HG03520 (cell line): ENCODE measurements at regions not wholly inside any gene's neighbourhood (a gene's known extent, or its start where the extent isn't known, plus 50 kb on each side); places are given as distances from the start of the nearest gene placed in this dataset.

ENCODE experiments used
- ATAC-seq: cut with Tn5 transposase; IDR thresholded peaks from one replicate; pipeline ENCODE4 v1.9.1; 2021; ENCODE audit warnings: mild to moderate bottlenecking, moderate library complexity; ENCODE audit not compliant: unreplicated experiment

GRCh38 chr1:232110281-232111090 is 483.9 kb downstream of the DISC1 start:
- ATAC-seq = no peak

DNA sequence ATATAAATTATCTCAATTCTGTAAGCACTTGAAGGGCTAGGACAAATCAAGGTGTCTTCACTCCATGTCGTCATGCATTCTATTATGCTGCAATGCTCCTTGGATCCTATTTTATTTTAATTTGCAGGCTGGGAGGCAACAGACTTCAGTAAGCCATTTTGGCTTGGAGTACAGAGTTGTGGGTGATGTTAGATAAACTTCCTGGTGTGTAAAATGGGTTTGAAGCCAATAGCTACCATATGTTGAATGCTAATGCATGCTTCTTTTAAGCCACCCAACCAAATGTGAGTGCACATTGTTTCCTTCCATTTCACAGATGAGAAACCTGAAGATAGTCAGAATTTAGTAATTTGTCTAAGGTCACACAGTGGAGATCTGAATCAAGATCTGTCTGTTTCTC is 482.8 kb downstream of the DISC1 start:
- no peak for ATAC-seq

DNA sequence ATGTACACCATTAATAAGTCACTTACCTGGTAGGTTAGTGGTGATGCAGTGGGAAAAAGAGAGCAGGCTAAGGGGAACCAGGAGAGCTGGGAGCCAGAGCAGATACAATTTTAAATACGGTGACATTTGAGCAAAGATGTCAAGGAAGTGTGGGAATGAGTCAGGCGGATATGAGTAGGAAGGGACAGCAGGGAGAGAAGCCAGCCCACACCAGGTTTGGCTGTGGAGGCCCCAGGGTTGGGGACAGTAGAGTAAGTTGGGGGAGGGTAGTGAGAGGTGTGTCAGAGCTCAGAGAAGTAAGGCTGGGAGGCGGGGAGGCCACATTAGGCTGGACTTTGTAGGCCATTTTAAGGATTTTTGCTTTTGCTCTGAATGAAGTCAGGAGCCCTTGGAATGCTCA is 482.0 kb downstream of the DISC1 start:
- no peak for ATAC-seq

- ATAC-seq = no peak
Measured at GRCh38 chr1:232106415-232106814, 479.8 kb downstream of the DISC1 start.

- ATAC-seq = no peak
Measured at GRCh38 chr1:232105561-232105960, 479.0 kb downstream of the DISC1 start.

- ATAC-seq = no peak
Measured at GRCh38 chr1:232101231-232101630, 474.6 kb downstream of the DISC1 start.

- ATAC-seq = no peak
Measured at GRCh38 chr1:232096751-232097150, 470.2 kb downstream of the DISC1 start.
